Mesendoderm (in vitro differentiated cells): ENCODE measurements at regions not wholly inside any gene's neighbourhood (a gene's known extent, or its start where the extent isn't known, plus 50 kb on each side); places are given as distances from the start of the nearest gene placed in this dataset.

Experiments used
- DNase-seq: peaks from one replicate; pipeline ENCODE4 v3.0.0; 2013
- H2AK5ac ChIP-seq: 2 replicates; pipeline ENCODE4 v1.6.1; 2013; ENCODE audit warnings: low read length, inconsistent platforms
- H2BK120ac ChIP-seq: 2 replicates; pipeline ENCODE4 v1.6.1; 2013; ENCODE audit warnings: low read depth, mild to moderate bottlenecking, low read length, moderate library complexity, mixed read lengths
- H2BK15ac ChIP-seq: replicated peaks from 2 replicates; pipeline ENCODE4 v1.6.1; 2013; ENCODE audit warnings: low read depth, mild to moderate bottlenecking, moderate library complexity
- H2BK5ac ChIP-seq: 2 replicates; pipeline ENCODE4 v1.6.1; 2013; ENCODE audit warnings: low read length, inconsistent platforms
- H3K18ac ChIP-seq: 2 replicates; pipeline ENCODE4 v1.6.1; 2013; ENCODE audit warnings: mild to moderate bottlenecking, low read length, mixed read lengths
- H3K23ac ChIP-seq: one replicate; pipeline ENCODE4 v1.6.1; 2013; ENCODE audit warnings: low read length
- H3K27ac ChIP-seq: 2 replicates; pipeline ENCODE4 v1.5.1; 2013; ENCODE audit warnings: low read depth, mild to moderate bottlenecking, inconsistent platforms, low read length, moderate library complexity
- H3K27me3 ChIP-seq: 2 replicates; pipeline ENCODE4 v1.6.1; 2013; ENCODE audit warnings: low read length, control low read depth, mild to moderate bottlenecking, inconsistent platforms; ENCODE audit not compliant: insufficient read depth, poor library complexity
- H3K36me3 ChIP-seq: 2 replicates; pipeline ENCODE4 v1.6.1; 2013; ENCODE audit warnings: low read length, inconsistent platforms; ENCODE audit not compliant: control insufficient read depth, insufficient read depth
- H3K4ac ChIP-seq: one replicate; pipeline ENCODE4 v1.6.1; 2013; ENCODE audit warnings: low read depth, mild to moderate bottlenecking, low read length, moderate library complexity
- H3K4me1 ChIP-seq: 2 replicates; pipeline ENCODE4 v1.6.1; 2013; ENCODE audit warnings: low read depth, low read length, inconsistent platforms; ENCODE audit not compliant: control insufficient read depth
- H3K4me2 ChIP-seq: 2 replicates; pipeline ENCODE4 v1.6.1; 2013; ENCODE audit warnings: low read length
- H3K4me3 ChIP-seq: 2 replicates; pipeline ENCODE4 v1.5.1; 2013; ENCODE audit warnings: mild to moderate bottlenecking, low read length
- H3K56ac ChIP-seq: one replicate; pipeline ENCODE4 v1.6.1; 2013; ENCODE audit warnings: low read length
- H3K79me1 ChIP-seq: 2 replicates; pipeline ENCODE4 v1.6.1; 2013; ENCODE audit warnings: low read length, inconsistent platforms
- H3K79me2 ChIP-seq: 2 replicates; pipeline ENCODE4 v1.6.1; 2013; ENCODE audit warnings: mild to moderate bottlenecking, low read length; ENCODE audit not compliant: control insufficient read depth, insufficient read depth
- H3K9ac ChIP-seq: 2 replicates; pipeline ENCODE4 v1.6.1; 2013; ENCODE audit warnings: low read length, inconsistent platforms
- H4K5ac ChIP-seq: one replicate; pipeline ENCODE4 v1.6.1; 2013; ENCODE audit warnings: low read length
- H4K8ac ChIP-seq: one replicate; pipeline ENCODE4 v1.6.1; 2013; ENCODE audit warnings: low read depth, mild to moderate bottlenecking, control low read depth, low read length, moderate library complexity
- WGBS: extraction: QIAGEN DNeasy Blood & Tissue Kit; methylation state at CpG from one replicate; pipeline ENCODE4 v1.1.7; 2013; ENCODE audit warnings: low lambda C conversion rate, missing lambda C conversion rate; ENCODE audit not compliant: insufficient coverage; ENCODE audit errors: extremely low coverage; 5-methylcytosine and 5-hydroxymethylcytosine counted together

DNA sequence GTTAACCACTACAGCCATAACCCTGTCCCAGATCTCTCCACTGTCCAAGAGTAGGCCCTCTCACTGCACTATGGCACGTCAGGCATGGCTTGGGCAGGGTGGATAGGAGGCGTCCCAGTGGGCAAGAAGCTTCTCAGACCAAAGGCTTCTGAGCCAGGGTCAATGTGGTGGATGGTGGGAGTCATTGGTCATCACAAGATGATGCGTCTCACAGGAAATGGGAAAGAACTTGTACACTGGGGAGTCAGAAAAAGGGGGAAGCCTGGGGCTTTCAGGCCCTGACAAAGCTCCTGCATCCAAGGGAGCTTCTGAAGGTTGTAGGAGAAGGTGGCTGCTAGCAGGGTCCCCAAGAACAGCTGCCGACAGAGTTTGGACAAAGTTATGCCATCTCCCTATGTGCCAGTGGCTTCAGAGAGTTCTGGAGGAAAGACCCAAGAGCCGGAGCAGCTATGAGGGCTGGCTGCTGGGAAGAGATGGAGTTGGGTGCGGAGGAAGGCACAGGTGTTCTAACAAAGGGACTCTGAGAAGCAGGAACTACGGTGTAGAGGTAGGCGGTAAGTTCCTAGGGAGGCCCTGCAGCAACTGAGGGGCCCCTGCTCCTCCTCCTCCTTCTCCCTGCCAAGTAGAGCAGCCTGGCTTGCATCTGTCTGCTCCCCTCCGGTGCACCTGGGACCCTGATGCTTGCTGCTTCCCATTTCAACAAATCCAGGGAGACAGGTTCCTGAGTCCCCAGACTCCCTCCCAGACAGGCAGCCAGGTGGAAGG, 81.1 kb downstream of the ARL6IP4 start:
- H4K8ac ChIP-seq = no peak overlapping the region
- no peak overlapping the region for H2BK120ac ChIP-seq
- H4K5ac ChIP-seq = no peak overlapping the region
- no peak overlapping the region for H2BK15ac ChIP-seq
- H2AK5ac ChIP-seq = no peak overlapping the region
- no peaks in the 10 kb centered on the region for H3K36me3 ChIP-seq
- H3K18ac ChIP-seq = no peak overlapping the region
- no peak overlapping the region for H3K23ac ChIP-seq
- no peaks in the 10 kb centered on the region for H3K4me1 ChIP-seq
- no peak overlapping the region for H2BK5ac ChIP-seq
- H3K79me2 ChIP-seq = no peaks in the 10 kb centered on the region
- H3K4me2 ChIP-seq = no peak overlapping the region
- H3K56ac ChIP-seq = no peak overlapping the region
- no peaks in the 10 kb centered on the region for H3K27me3 ChIP-seq
- no peak overlapping the region for H3K9ac ChIP-seq
- WGBS = no CpG with 5 or more reads among the region's 9 CpGs
- H3K4me3 ChIP-seq = no peak overlapping the region
- H3K4ac ChIP-seq = no peak overlapping the region
- H3K27ac ChIP-seq = no peak overlapping the region
- no peaks in the 10 kb centered on the region for H3K79me1 ChIP-seq
- DNase-seq = no peak

DNA sequence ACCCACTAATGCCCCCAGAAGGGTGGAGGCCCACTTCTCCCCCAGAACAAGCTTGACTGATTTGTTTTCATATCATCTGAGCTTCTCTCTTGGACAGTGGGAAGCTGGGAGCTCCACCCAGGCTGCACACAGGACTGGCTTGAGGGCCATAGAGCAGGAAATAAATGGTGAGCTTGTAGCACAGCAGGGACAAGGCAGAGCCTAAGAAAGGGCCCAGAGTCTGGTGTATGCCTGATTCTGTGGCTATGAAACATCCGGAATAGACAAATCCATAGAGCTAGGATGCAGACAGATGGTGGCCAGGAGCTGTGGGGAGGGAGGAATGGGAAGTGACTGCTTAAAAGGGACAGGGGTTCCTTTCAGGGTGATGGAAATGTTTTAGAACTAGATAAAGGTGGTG, 79.0 kb downstream of the ARL6IP4 start:
- Histone ChIP-seq H2AK5ac (no peak overlapping the region), H3K9ac (no peak overlapping the region), H3K36me3 (no peaks in the 10 kb centered on the region), H2BK15ac (no peak overlapping the region), H2BK120ac (no peak overlapping the region), H3K18ac (no peak overlapping the region), H4K5ac (no peak overlapping the region), H3K4me2 (no peak overlapping the region), H3K79me2 (no peaks in the 10 kb centered on the region), H2BK5ac (no peak overlapping the region), H3K27me3 (no peaks in the 10 kb centered on the region), H3K23ac (no peak overlapping the region), H3K4me1 (no peaks in the 10 kb centered on the region), H3K56ac (no peak overlapping the region), H3K27ac (no peak overlapping the region), H3K4me3 (no peak overlapping the region), H3K4ac (no peak overlapping the region), H4K8ac (no peak overlapping the region), H3K79me1 (no peaks in the 10 kb centered on the region)
- WGBS = no CpG with 5 or more reads among the region's 1 CpG
- no peak for DNase-seq

DNA sequence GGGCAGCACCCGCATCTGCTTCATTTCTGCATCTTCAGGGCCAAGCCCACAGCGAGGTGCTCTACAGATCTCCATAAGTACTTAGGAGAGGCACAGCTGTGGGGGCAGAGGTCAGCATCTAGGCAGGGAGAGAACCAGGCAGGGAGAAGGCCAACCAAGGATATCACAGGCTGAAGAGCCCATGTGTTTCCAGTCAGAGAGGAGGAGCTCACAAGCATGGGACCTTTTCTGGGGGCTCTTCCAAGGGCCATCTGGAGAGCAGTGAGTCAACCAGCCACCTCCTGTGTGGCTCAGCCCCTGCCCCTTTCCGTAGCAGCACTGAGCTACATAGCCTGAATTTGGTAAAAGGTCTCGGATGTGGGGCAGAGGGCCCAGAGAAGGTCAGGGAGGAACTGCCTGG, 78.5 kb downstream of the ARL6IP4 start:
- DNase-seq = no peak
- Histone ChIP-seq H2BK5ac (no peak overlapping the region), H3K4me1 (no peaks in the 10 kb centered on the region), H3K4me2 (no peak overlapping the region), H3K4me3 (no peak overlapping the region), H3K23ac (no peak overlapping the region), H3K56ac (no peak overlapping the region), H3K36me3 (no peaks in the 10 kb centered on the region), H3K27me3 (no peaks in the 10 kb centered on the region), H3K4ac (no peak overlapping the region), H4K8ac (no peak overlapping the region), H3K79me2 (no peaks in the 10 kb centered on the region), H4K5ac (no peak overlapping the region), H2BK120ac (no peak overlapping the region), H3K79me1 (no peaks in the 10 kb centered on the region), H3K9ac (no peak overlapping the region), H2AK5ac (no peak overlapping the region), H3K18ac (no peak overlapping the region), H3K27ac (no peak overlapping the region), H2BK15ac (no peak overlapping the region)
- no CpG with 5 or more reads among the region's 4 CpGs for WGBS

DNA sequence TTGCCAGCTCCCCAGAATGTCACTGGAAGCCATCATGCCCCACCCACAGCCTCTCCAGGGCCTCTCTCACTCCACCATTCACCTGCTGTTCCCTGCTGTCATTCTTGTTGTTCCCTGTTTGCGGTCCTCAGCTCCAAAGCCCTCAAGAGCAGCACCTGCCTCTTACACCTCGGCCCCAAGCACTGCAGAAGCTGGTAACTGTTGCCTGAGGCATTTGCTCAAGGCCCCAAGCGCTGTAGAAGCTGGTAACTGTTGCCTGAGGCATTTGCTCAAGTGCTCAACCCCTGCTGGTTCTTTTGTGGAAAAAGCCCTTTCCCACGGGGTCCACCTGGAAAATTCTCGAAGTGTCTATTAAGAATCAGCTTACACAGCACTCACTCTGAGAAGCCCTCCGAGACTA, 78.0 kb downstream of the ARL6IP4 start:
- H2BK5ac ChIP-seq = no peak overlapping the region
- H3K4me2 ChIP-seq = no peak overlapping the region
- no peak overlapping the region for H3K27ac ChIP-seq
- no peaks in the 10 kb centered on the region for H3K27me3 ChIP-seq
- WGBS = no CpG with 5 or more reads among the region's 6 CpGs
- no peak overlapping the region for H3K23ac ChIP-seq
- H4K8ac ChIP-seq = no peak overlapping the region
- H3K79me1 ChIP-seq = no peaks in the 10 kb centered on the region
- H3K36me3 ChIP-seq = no peaks in the 10 kb centered on the region
- H3K4ac ChIP-seq = no peak overlapping the region
- no peak overlapping the region for H3K9ac ChIP-seq
- no peak overlapping the region for H3K56ac ChIP-seq
- H3K79me2 ChIP-seq = no peaks in the 10 kb centered on the region
- H3K18ac ChIP-seq = no peak overlapping the region
- no peak overlapping the region for H4K5ac ChIP-seq
- DNase-seq = no peak
- no peak overlapping the region for H3K4me3 ChIP-seq
- no peak overlapping the region for H2BK120ac ChIP-seq
- H2BK15ac ChIP-seq = no peak overlapping the region
- H3K4me1 ChIP-seq = no peaks in the 10 kb centered on the region
- H2AK5ac ChIP-seq = no peak overlapping the region

DNA sequence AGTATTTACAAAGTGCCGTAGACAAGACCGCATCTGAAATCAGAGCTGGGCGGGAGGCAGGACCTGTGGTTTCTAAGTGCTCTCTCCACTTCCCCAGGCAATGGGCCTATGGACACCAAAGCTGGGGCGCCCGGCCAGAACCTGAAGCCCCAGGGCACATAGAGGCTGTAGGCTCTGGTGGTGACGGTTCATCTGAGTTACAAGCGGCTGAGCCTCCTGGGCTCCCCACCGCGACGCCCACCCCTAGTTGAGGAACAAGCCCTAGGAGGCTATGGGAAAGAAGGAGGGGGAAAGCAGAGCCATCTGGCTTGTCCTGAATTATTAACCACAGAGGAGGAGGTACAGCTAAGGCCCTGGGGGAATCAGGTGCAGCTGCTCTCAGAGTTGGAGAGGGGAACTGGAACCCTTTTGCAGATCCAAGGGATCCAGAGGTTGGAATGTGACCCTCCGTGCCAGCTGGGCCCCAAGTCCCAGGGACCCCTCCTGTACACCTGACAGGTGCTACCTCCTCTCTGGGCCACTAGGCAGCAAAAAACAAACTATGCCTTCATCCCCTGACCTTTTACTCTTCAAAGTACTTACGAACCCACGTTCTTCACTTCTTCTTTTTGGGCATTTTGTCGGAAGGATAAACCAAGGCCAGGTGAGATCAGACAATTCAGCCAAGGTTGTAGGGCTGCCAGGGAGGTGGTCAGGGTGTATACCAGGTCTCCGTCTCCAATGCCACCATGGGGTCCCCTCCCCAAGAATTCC, 77.2 kb downstream of the ARL6IP4 start:
- Histone ChIP-seq H3K4ac (no peak overlapping the region), H3K27ac (no peak overlapping the region), H3K4me3 (no peak overlapping the region), H3K4me1 (no peaks in the 10 kb centered on the region), H4K5ac (no peak overlapping the region), H2AK5ac (no peak overlapping the region), H3K56ac (no peak overlapping the region), H4K8ac (no peak overlapping the region), H2BK15ac (no peak overlapping the region), H2BK120ac (no peak overlapping the region), H3K79me1 (no peaks in the 10 kb centered on the region), H3K9ac (no peak overlapping the region), H3K27me3 (no peaks in the 10 kb centered on the region), H3K4me2 (no peak overlapping the region), H3K79me2 (no peaks in the 10 kb centered on the region), H3K36me3 (no peaks in the 10 kb centered on the region), H2BK5ac (no peak overlapping the region), H3K23ac (no peak overlapping the region), H3K18ac (no peak overlapping the region)
- DNase-seq = no peak
- WGBS = no CpG with 5 or more reads among the region's 15 CpGs
